ENCODE measurements at regions not wholly inside any gene's neighbourhood (a gene's known extent, or its start where the extent isn't known, plus 50 kb on each side); places are given as distances from the start of the nearest gene placed in this dataset.

GRCh38 chr6:117168296-117169063 lies 96.9 kb upstream of the VGLL2 start:
- no peak overlapping the region for H3K9ac ChIP-seq (ENCODE audit: insufficient read depth in 1 of 2, low read depth in 2 of 2, low read length in 2 of 2)
- H3K79me2 ChIP-seq (ENCODE audit: control insufficient read depth, insufficient read depth, low read length): no peaks in the 10 kb centered on the region
- FAIRE-seq: no peak
- no peak overlapping the region for H2AFZ ChIP-seq (ENCODE audit: low read depth, low read length)
- ChIA-PET POLR2A (interaction anchor here (0.6 kb wide), 1 partner anchor 48 kb away, joined by 3 read pairs; no protein-coding TSS in a partner anchor), CTCF (ENCODE audit: low intra/inter-chr PET ratio) (no interaction called here)
- WGBS (ENCODE audit: insufficient coverage, low coverage, missing lambda C conversion rate): 0% methylated on average over 4 of the region's 4 CpGs
- BruUV-seq (replicated peaks): no TSS peak
- H3K4me3 ChIP-seq: no peak overlapping the region
- no peak overlapping the region for H3K4me2 ChIP-seq (ENCODE audit: insufficient read depth, low read length)
- no peaks in the 10 kb centered on the region for H3K9me1 ChIP-seq (ENCODE audit: control insufficient read depth, insufficient read depth, low read length)
- no peak for DNase-seq (ENCODE audit: extremely low read depth in 1 of 4, low spot score in 3 of 4)
- H3K27me3 ChIP-seq (ENCODE audit: control insufficient read depth in 2 of 2, insufficient read depth in 2 of 2, low read length in 2 of 2): no peaks in the 10 kb centered on the region
- H3K9me3 ChIP-seq (replicated peaks; ENCODE audit: control insufficient read depth, insufficient read depth, low read depth, low read length): no peaks in the 10 kb centered on the region
- H3K36me3 ChIP-seq (ENCODE audit: control insufficient read depth, insufficient read depth, low read length): no peaks in the 10 kb centered on the region
- TF ChIP-seq CGGBP1 (CRISPR knock-in tag; IDR thresholded peaks at IDR 0.05) (no peak), C11orf30 (IDR thresholded peaks at IDR 0.05; ENCODE audit: low read depth) (no peak), TBL1XR1 (IDR thresholded peaks at IDR 0.05; ENCODE audit: low read length in 2 of 2) (no peak), DEAF1 (CRISPR knock-in tag; IDR thresholded peaks at IDR 0.05) (no peak), MAFG (tag; conservative IDR thresholded peaks at IDR 0.05) (no peak), ETS1 (conservative IDR thresholded peaks at IDR 0.05; ENCODE audit: control insufficient read depth, low read depth, low read length) (no peak)
- H4K20me1 ChIP-seq (replicated peaks; ENCODE audit: control insufficient read depth, insufficient read depth, low read length): no peaks in the 10 kb centered on the region
- ATAC-seq: no peak
- in situ Hi-C loops (cut with MboI): no loop called here
- intact Hi-C loops (cut with micrococcal nuclease): no loop called here
- no peak overlapping the region for H3K27ac ChIP-seq (ENCODE audit: extremely low read depth, low read depth, low read length)
- H3K4me1 ChIP-seq (replicated peaks in 1 of 2; ENCODE audit: control insufficient read depth in 2 of 2, insufficient read depth in 2 of 2, low read length in 2 of 2): no peaks in the 10 kb centered on the region
